ENCODE measurements at regions not wholly inside any gene's neighbourhood (a gene's known extent, or its start where the extent isn't known, plus 50 kb on each side); places are given as distances from the start of the nearest gene placed in this dataset.
A peak's percentile ranks its signal among the peaks of the same experiment; 100 is the strongest.
"Not testable (repeated sequence)": the region's sequence is repeated elsewhere in the genome, so short reads cannot be mapped to it uniquely, and the experiment has no call there.

GRCh38 chrX:82734140-82734539 lies 774.0 kb upstream of the POU3F4 start:
- DNase-seq, result no peak

GRCh38 chrX:82738313-82738712 lies 769.8 kb upstream of the POU3F4 start:
- DNase-seq, result not testable (repeated sequence)

GRCh38 chrX:82742351-82742750 lies 765.7 kb upstream of the POU3F4 start:
- peak; percentile 7 to 35 for DNase-seq

GRCh38 chrX:82745725-82746124 lies 762.4 kb upstream of the POU3F4 start:
- not testable (repeated sequence) for DNase-seq

- DNase-seq, result no peak
Observed at GRCh38 chrX:82748906-82749505, 759.1 kb upstream of the POU3F4 start.

- DNase-seq, result no peak
Observed at GRCh38 chrX:82756272-82756671, 751.8 kb upstream of the POU3F4 start.

GRCh38 chrX:82757614-82758013 lies 750.5 kb upstream of the POU3F4 start:
- no peak for DNase-seq

- no peak for DNase-seq
Observed at GRCh38 chrX:82764521-82764920, 743.6 kb upstream of the POU3F4 start.

- no peak for DNase-seq
Observed at GRCh38 chrX:82765811-82766210, 742.3 kb upstream of the POU3F4 start.

- no peak for DNase-seq
Observed at GRCh38 chrX:82775426-82775825, 732.7 kb upstream of the POU3F4 start.

GRCh38 chrX:82782014-82782413 lies 726.1 kb upstream of the POU3F4 start:
- no peak for DNase-seq

- not testable (repeated sequence) for DNase-seq
Observed at GRCh38 chrX:82812902-82813301, 695.2 kb upstream of the POU3F4 start.

GRCh38 chrX:82813671-82814078 lies 694.4 kb upstream of the POU3F4 start:
- DNase-seq, result peak in 1 of 2 experiments; percentile 41

- no peak for DNase-seq
Observed at GRCh38 chrX:82816001-82816400, 692.1 kb upstream of the POU3F4 start.

GRCh38 chrX:82816562-82816961 lies 691.5 kb upstream of the POU3F4 start:
- no peak for DNase-seq

- DNase-seq, result no peak
Observed at GRCh38 chrX:82842286-82842685, 665.8 kb upstream of the POU3F4 start.

- DNase-seq, result no peak
Observed at GRCh38 chrX:82848111-82848510, 660.0 kb upstream of the POU3F4 start.
